ENCODE measurements at regions not wholly inside any gene's neighbourhood (a gene's known extent, or its start where the extent isn't known, plus 50 kb on each side); places are given as distances from the start of the nearest gene placed in this dataset.

- TF ChIP-seq CTCF (IDR thresholded peaks at IDR 0.05) (no peak), POLR2A (IDR thresholded peaks at IDR 0.05) (no peak), POLR2AphosphoS5 (IDR thresholded peaks at IDR 0.05) (no peak)
Observed at GRCh38 chrX:8027827-8028226, 100.6 kb upstream of the PNPLA4 start.

Measured in breast epithelium (tissue), 3 donors.